ENCODE measurements at regions not wholly inside any gene's neighbourhood (a gene's known extent, or its start where the extent isn't known, plus 50 kb on each side); places are given as distances from the start of the nearest gene placed in this dataset.

DNA sequence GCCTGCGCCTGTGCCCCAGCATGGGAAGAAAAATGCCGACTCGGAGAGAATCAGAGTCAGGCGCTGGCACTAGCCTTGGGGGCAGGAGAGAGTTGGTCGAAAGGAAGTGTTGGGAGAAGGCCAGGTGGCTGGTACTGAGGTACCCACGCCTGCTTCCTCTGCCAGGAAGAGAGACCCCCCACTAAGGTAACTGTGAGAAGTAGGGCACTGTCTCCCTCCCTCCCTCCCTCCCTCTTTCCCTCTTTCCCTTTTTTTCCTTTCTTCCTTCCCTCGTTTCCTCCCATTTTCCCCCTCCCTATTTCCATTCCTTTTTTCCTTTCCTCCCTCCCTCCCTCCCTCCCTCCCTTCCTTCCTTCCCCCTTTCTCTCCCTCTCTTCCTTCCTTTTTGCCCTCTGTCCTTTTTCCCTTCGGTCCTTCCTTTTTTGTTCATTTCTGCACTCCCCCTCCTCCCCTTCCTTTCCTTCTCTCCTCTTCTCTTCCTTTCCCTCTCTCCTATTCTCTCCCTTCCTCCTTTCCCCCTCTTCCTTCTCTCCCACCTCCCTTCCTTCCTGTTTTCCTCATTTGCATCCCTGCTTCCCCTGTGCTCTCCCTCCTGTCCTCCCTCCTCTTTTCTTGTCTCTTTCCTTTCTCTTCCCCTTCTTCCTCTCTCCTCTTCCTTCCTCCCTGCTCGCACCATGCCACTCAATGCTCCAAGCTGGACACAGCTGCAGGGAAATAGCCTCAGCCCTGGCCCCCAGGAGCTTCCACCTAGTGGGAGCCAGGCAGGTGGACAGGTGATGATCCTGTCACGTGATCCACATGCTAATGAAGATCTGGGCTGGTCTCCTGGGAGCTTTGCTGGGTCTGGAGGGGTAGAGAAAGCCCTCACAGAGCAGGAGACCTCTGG lies 148.0 kb downstream of the DHX35 start:
- peak; percentile 15 for DNase-seq

DNA sequence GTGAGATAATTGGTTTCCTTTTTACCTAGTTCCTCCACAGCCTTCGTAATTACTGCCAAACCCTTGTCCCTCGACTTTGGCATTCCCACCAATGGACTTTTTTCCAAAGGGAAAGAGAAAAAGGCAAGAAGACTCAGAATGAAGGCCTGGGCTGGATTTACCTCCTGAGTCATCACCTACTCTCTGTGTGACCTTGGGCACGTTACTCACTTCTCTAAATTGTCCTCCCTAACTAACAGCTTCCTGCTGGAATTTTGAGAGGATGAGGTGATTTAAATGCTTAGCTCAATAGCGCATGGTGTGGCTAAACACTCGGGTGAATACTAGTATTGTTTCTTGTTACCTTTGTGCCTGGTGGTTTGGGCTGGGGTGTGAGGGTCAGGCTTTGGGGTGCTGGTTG lies 146.6 kb downstream of the DHX35 start:
- no peak for DNase-seq

DNA sequence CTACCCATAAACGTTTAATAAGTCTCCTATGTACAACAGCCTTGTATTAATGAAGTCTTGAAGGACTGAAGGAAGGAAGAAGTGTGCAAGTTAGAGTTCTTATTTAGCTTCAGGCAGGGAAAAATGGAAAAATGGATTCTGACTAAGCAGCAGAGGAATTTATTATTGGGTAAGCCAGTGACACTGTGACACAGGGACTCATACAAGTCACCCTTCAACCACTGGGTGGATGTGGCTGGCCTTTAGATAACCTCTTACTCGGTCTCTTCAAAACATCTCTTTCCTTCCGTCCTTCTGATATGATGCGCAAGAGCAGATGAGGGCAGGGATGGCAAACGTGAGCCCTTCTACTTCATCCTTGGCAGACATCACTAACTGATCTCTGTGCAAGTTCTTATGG lies 145.6 kb downstream of the DHX35 start:
- no peak for DNase-seq

DNA sequence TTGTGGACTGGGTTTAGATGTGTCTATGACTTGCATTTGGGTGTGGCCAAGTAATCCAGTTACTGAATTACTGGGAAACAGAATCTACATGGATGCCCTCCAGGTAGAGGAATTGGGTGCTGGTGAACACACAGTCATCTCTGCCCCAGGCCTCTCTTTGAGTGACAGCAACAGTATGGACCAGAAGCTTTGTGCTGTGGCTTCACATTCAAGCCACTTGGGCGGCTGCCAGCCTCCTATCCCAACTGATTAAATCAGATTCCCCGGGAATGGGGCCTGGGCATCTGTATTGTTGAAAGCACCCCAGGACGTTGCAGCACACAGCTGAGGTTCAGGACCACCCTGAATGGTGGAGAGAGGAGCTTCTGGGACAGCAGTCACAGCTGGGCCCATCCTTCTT lies 144.6 kb downstream of the DHX35 start:
- DNase-seq: no peak

DNA sequence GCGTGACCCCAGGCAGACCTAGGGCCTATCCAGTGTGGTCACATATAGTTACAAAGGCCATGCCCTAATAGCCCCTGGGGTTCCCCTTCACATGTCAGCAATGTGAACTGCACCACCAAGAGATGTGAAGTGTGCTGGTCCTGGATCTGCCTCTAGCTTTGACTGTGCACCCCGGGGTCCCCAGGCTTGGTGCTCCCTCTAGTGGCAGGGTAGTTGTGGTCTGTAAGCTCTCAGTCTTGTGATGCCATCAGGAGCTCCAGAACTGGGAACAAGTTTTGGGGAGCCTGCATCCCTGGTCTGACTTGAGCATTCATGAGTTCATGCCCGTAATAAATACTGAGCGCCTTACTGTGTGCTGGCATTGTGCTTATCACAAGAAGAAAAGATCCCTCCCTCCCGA lies 143.4 kb downstream of the DHX35 start:
- DNase-seq: no peak

DNA sequence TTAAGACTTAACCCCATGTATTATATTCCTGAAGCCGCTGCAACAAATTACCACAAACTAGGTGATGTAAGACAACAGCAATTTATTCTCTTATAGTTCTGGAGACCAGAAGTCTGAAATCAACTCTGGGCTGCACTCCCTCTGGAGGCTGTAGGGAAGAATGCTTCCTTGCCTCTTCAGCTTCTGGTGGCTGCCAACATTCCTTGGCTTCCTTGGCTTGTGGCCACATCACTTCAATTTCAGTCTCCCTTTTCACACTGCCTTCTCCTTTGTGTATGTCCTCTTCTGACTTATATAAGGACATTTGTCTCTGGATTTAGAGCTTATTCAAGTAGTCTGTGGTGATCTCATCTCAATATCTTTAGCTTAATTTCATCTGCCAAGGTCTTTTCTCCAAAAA lies 141.6 kb downstream of the DHX35 start:
- DNase-seq: peak; percentile 7

DNA sequence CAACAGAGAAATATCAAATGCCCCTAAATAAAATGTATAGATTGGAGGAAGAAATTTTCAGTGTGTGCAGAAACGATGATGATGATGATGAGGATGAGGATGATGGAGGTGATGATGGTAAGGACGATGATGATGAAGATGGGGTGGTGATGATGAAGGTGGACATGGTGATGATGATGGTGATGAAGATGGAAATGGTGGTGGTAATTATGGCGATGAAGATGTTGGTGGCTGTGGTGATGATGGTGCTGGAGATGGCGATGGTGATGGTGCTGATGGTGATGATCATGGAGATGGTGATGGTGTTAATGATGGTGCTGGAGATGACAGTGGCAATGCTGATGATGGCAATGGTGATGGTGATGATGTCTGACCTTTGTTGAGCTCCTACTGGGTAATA lies 141.2 kb downstream of the DHX35 start:
- DNase-seq: no peak

DNA sequence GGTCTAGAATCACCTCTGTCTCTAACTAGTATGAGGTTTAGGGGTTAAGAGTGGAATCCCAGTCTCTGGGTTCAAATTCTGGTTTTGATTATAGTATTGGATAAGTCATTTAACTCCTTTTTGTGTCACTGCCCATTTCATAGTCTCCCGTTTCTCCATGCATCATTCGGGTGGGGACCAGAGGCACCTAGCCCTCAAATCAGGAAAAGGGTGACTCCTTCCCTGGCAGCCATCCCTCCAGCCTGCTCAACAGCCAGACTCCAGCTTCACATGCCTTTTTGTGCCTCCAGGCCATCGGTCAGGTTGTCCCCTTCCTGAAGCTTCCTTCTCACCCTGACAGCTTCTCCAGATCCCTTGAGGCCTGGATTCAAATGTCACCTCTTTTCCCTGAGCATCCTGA lies 139.8 kb downstream of the DHX35 start:
- no peak for DNase-seq

DNA sequence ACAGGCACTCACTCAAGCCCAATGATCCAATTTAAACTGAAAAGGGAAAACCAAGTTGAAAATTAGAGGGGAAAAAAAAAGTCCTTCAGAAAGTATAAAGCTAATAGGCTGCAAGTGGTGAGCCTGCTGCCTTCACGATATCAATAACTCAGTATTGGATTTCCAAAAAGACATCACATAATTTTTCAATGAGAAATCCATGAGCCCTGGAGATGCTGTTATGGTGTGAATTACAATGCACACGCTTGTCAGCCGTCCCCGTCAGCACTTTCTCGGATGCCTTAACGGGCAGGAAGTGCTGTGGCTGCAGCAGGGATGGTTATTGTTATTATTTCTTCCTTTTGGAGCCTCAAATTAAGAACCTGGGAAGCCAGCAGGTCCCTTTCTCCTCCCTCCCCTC lies 138.5 kb downstream of the DHX35 start:
- no peak for DNase-seq

DNA sequence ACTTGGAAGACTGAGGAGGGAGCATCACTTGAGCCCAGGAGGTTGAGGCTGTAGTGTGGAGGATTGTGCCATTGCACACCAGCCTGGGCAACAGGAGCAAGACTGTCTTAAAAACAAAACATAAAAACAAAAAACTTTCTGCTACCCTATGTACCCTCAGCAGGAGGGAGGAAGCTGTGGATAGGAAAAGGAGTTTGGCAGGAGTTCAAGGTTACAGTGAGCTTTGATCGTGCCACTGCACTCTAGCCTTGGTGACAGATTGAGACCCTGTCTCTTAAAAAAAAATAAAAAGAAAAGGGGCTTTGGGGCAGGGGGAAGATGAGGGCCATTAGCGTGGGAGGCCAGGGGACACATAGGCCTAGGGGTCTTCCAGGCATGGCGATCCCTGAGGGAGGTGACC lies 135.7 kb downstream of the DHX35 start:
- no peak for DNase-seq

DNA sequence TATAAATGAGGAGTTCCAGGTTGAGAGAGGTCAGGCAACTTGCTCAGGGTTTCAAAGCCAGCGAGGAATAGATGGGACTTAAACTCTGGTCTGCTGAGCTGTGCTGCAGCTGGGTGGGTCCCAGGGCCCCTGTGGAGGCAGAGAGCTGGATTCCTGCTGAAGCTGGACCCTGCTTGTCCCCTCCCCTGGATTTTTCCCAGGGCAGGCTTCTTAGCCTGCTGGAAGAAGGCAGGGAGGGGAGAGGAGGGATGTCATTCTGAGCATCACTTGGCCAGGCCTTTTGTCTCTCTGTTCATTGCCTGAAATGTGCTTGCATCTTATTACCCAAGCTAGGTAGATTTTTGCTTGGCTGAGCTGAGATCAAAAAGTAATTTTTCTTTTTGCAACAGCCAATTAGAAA lies 133.7 kb downstream of the DHX35 start:
- DNase-seq: no peak

DNA sequence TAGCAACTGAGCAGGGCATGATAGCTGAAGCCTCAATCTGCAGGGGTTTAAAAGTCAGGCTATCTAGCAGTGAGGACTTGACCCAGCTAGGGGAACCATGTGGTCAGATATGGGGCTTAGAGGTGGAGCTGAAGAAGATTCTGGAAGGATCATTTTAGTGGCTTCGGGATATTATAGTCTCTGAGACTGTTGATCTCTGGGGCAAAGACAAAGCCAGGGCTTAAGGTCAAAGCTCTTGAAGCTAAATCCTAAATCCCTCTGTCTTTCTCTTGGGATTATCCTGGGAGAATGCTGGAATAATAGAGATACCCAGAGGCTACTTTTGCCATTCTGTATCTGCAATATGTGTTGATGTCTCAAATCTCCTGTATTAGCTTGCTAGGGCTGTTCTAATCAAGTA lies 132.2 kb downstream of the DHX35 start:
- no peak for DNase-seq

DNA sequence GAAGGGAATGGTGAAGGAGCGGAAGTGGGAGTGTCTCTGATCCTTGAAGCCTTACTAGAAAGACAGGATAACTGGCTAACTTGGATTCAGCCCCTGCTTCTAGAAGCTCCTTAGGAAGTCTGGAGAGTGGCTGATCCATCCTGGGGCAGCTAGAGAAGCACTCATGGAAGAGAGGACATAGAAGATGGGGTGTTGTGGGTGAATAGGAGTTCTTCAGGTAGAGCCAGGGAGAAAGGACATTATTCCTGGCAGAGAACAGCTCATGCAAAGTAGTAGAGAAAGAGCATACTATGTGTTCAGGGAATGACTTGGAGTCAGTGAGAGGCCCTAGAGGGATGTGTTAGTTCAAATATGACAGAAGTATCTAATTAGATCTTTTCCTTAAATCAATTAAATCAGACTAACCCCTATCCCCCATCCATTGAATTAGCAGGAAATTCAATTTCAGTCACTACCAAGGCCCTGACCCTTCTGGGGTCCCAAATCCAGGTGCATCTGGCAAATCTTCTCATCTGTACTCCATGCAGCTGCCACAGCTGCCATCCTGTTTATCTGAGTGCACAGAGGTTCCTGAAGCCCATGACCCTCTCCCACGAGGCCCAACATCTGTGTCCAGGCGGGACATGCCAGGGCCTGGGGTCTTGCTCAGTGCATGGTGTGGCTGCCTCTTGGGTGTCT lies 130.7 kb downstream of the DHX35 start:
- no peak for DNase-seq

DNA sequence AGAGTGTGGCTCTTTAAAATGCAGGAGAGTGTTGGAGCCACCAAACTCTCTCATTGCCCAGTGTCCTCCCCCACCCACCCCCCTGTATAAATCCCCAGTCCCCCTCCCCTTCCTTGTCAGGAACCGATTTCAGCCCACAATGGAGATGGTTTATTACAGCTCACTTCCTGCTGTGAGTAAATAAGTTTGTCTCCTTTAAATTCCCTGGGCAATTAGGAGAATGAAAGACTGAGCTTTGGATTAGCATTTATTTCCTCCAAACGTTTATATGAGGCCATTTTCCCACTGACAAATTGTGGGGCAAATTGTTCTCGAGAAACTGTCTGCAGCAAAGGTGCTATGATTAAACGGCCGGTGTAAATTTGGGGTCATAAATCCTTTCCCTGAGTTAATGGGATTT lies 128.8 kb downstream of the DHX35 start:
- no peak for DNase-seq

DNA sequence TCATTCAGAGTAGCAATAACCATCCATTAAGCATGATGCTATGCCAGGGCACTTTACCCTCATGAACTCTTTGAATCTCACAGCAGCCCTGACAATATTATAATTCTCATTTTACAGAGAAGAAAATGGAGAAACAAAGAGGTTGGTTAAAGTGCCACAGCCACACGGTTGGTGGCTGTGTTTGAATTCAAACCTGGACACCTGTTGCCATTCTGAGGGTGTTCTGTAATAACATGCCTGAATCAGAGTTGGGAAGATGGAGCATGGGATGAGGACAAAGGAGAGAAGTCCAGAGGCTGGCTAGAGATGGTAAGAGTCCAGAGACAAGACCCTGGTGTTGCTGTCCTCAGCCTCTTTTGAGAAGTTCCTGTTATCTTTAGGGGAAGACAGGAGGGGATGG lies 127.7 kb downstream of the DHX35 start:
- no peak for DNase-seq
